DOHH2 (cell line): ENCODE measurements at regions not wholly inside any gene's neighbourhood (a gene's known extent, or its start where the extent isn't known, plus 50 kb on each side); places are given as distances from the start of the nearest gene placed in this dataset.

Experiments
- CTCF ChIP-seq: fragments of 200-600 bp; sonication (generic); IDR thresholded peaks from one replicate; pipeline ENCODE4 v1.5.1; 2014; ENCODE audit warnings: antibody characterized with exemption, mild to moderate bottlenecking, low read depth, low read length; ENCODE audit not compliant: poor library complexity, severe bottlenecking
- EZH2phosphoT487 ChIP-seq: fragments of 200-600 bp; sonication (generic); IDR thresholded peaks from 2 replicates; pipeline ENCODE4 v1.6.1; 2017; ENCODE audit warnings: borderline replicate concordance, mild to moderate bottlenecking, antibody characterized with exemption, low read length, moderate library complexity, mixed read lengths

GRCh38 chr2:67917332-67918054, 145.3 kb downstream of the C1D start:
- TF ChIP-seq CTCF (no peak), EZH2phosphoT487 (no peak)
